ENCODE measurements at regions not wholly inside any gene's neighbourhood (a gene's known extent, or its start where the extent isn't known, plus 50 kb on each side); places are given as distances from the start of the nearest gene placed in this dataset.
"Not testable (repeated sequence)": the region's sequence is repeated elsewhere in the genome, so short reads cannot be mapped to it uniquely, and the experiment has no call there.

DNA sequence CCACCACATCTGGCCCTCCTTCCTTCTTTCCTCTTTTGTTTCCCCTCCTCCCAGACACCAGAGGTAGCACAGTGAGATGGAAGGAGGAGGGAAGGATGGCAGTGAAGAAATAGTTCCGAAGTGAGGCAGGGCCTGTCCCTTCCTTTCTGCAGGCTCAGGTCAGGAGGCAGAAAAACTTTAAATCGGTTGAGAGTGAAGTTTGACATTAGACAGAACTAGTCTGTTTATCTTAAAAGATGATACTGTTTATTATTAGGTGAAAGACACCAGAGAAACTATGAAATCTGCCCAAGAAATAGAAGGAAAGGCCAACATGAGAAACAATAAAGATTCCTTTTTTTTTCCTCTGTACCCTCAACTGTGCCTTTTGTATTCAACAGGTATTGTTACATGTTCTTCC lies 670.3 kb downstream of the UTRN start:
- no peak for DNase-seq (ENCODE audit: low read depth, low spot score)

DNA sequence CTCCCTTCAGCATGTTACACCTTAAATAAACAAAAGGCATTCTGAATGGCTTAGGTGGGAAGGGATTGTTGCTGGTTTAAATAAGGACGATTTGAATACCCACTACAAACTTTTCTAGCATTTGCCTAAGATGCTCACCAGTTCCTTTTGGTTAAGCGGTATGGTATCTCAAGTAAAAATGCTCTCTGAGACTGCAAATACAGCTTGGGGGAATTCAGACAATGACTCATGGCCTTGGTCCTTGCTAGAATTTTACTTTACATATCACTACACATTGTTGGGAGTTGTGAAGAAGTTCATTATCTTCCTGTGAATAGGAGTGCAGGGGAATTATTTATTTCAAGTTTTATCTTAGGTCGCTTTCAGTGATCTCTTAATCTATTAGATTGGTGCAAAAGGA lies 670.7 kb downstream of the UTRN start:
- DNase-seq (ENCODE audit: low read depth, low spot score), result no peak

DNA sequence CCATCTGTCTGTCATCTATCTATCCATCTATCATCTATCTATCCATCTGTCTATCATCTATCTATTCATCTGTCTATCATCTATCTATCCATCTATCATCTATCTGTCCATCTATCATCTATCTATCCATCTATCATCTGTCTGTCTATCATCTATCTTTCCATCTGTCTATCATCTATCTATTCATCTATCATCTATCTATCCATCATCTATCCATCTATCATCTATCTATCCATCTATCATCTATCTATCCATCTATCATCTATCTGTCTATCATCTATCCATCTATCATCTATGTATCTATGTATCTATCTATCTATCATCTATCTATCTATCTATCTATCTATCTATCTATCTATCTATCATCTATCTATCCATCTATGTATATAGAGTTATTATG lies 671.6 kb downstream of the UTRN start:
- DNase-seq (ENCODE audit: low read depth, low spot score), result not testable (repeated sequence)

DNA sequence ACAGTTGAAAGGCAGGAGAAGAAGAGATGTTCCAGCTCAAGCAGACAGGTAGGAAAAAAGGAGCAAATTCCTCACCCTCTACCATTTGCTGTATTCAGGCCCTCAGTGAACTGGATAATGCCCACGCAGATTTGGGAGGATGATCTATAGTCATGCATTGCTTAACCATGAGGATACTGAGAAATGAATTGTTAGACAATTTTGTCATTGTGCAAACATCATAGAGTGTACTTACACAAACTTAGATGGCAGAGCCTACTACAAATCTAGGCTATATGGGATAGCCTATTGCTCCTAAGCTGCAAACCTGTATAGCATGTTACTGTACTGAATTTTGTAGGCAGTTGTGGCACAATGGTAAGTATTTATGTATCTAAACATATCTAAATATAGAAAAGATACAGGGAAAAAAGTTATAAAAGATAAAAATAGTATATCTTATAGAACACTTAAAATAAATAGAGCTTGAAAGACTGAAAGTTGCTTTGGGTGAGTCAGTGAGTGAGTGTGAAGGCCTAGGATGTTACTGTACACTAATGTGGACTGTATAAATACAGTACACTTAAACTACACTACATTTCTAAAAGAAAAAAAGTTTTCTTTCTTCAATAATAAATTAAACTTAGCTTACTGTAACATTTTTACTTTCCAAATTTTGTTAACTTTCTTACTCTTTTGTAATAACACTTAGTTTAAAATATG lies 672.3 kb downstream of the UTRN start:
- no peak for DNase-seq (ENCODE audit: low read depth, low spot score)

DNA sequence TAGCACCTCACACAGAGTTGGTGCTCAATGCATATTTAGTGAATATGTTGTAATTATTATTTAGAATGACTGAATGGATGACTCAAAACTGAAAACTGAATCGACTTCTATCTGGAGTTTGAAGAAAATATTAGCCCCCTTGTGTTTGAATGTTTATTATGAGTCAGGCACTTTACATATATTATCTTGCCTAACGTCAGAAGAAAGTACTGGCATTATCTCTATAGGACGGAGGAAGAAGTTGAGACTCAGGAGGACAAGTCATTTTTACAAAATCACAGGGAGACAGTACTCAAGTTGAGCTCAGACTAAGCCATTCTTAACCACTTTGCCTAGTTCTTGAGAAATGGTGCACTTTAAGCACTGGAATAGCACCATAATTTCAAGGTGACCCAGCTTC lies 684.0 kb downstream of the UTRN start:
- DNase-seq (ENCODE audit: low read depth, low spot score), result no peak

DNA sequence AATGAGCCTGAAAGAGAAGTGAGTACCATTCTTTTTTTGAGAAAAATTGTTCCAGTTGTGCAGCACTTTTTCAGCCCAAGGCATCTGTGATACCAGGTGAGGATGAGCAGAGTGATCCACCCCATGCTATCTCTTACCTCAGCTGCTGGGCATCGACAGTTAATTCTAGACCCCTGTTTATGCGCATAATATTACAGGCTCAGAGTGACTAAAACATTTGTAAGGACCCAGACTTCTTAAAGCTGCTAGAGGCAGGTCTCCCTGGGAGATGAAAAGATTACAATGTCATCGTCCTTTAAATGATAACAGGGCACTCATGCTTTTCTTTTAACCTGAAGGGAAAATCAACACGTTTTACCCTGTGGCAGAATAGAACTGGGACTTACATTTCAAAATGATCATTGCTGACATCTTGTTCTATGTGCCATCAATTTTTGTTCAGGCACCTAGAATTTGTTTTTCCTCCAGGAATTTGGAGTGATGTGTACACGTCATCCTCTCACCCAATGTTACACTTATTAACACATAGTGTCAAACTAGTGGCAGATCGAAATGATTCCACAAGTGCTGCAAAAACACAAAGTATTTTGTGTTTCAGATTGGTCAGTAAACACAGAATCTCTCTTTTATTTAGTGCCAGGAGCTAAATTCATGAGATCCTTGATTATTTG lies 684.6 kb downstream of the UTRN start:
- DNase-seq (ENCODE audit: low read depth, low spot score), result no peak

DNA sequence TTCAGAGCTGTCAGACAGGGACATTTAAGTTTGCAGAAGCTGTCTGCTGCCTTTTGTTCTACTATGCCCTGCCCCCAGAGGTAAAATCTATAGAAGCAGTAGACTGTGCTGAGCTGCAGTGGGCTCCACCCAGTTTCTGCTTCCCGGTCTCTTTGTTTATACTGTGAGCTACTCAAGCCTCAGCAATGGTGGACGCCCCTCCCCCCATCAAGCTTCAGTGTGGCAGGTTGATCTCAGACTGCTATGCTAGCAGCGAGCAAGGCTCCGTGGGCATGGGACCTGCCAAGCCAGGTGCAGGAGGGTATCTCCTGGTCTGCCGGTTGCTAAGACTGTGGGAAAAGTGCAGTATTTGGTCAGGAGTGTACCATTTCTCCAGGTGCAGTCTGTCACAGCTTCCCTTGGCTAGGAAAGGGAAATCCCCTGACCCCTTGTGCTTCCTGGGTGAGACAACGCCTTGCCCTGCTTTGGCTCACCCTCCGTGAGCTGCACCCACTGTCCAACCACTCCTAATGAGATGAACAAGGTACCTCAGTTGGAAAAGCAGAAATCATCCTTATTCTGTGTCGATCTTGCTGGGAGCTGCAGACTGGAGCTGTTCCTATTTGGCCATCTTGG lies 692.2 kb downstream of the UTRN start:
- not testable (repeated sequence) for DNase-seq (ENCODE audit: low read depth, low spot score)

DNA sequence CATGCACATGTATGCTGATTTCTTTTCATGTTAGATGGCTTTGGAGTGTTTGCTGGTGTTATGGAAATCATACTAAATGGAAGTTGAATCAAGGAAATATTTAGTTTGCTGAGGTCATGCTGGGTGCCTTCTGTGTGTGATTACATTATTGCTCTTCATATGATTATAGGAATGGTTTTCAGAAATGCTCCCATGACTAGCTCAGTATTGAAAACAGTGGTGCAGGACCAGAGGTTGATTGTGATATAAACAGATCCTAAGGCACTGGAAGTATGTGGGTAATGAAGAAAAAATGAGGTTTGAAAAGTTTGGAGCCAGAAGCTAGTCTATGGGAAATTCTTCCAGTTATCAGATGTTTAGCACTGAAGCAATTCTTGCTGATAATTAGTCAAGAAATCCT lies 693.1 kb downstream of the UTRN start:
- no peak for DNase-seq (ENCODE audit: low read depth, low spot score)

DNA sequence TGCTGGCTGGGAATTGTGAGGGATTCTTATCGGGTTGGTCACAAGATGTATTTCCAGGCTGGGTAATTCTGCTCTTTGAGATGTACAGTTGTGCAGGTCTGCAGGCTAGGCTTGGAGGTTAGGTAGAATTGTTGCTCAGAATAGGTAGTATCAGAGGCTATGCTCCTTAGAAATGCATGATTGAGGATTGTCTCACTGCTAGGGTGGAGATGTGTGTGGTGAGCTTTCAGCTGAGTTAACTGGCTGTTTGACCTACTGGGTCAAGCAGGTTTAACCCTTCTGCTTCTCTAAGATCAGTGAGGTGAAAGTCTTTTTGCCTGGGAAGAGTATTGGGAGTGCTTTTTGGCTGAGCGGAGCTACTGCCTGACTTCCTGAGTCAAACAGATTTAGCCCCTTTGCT lies 701.1 kb downstream of the UTRN start:
- no peak for DNase-seq (ENCODE audit: low read depth, low spot score)

DNA sequence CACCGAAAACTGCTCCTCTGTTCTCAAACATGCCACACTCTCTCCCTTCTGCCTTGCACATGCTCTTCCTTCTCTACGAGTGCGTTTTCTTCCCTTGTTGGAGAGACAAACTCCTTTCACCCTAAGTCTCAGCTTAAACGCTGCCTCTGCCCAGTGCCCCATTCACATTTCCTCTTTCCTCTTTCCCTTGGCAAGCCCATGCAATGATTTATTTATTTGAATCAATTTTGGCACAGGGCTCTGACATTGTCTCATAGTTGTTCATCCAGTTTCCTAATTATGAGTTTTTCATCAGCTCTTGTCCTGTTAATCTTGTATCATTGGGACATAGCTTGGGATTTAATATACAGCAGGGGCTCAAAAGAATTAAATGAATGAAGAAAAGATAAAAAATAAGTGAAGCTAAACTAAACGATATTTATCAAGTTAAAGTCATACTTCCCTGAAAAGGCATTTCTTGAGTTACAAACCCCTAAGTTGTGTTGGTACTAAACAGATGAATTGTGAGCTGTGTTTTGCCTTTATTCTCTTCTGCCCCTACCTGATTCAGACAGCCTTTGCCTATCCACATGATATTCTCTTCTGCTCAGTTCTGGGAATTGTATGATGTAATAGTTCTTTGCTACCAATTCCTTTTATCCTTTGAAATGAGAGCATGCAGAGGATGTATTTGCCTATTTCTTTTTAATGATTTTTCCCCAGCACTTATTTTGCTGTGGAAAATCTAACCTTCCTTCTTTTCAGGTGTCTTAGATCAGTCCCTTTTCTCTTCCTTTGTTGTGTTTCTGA lies 704.4 kb downstream of the UTRN start:
- DNase-seq (ENCODE audit: low read depth, low spot score), result no peak

DNA sequence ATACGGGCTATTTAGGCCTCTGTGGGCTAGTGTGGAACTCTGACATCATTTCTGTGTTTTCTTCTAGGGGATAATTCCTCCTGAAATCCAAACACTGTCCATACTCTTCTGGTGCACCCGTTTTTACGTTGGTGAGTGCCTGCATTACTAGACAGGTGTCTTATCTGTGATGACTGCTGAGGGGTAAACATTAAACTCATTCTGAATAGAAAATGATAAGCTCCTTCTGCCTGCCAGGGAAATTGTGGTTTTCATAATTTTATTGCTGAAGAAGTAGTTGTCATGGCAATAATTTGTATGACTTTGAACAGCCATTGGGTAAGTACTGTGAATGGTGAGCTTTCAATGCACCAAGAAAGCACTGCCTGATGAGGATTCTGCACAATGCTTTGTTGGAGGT lies 705.6 kb downstream of the UTRN start:
- no peak for DNase-seq (ENCODE audit: low read depth, low spot score)

DNA sequence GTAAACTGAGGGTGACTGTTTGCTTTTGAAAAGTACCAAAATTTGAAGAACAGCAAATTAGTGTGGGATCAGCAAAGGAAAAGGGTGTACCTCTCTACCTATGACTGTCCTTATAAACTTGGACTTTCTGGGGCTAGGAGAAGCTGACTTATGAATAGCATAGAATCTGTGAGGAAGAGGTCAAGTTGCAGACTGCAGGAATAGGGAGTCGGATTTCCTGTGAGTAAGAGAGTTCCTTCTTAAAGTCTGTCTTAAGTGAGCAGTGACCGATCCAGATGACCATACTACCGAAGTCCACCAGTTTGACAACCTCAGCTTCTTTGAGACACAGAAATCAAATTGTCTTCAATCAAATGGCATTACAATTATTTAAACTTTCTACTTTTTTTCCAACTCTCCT lies 708.7 kb downstream of the UTRN start:
- DNase-seq (ENCODE audit: low read depth, low spot score), result no peak

DNA sequence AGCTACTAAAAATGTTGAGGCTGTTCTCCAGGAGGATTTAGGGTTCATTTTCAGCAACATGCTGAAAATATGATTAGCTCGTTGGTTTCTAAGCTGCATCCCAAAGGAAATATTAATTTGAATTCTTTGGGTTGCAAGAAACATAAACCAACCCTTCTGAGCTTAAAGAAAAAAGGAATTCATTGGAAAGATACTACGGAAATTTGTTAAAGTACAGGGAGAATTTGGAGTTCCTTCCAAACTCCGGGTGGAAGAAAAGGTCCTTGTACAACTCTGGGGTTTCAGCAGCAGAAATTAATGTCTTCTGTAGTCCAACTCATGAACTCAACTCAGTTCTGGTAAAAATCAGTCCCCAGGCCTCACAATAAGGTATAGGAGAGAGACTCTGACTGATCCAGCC lies 712.9 kb downstream of the UTRN start:
- DNase-seq (ENCODE audit: low read depth, low spot score), result no peak

DNA sequence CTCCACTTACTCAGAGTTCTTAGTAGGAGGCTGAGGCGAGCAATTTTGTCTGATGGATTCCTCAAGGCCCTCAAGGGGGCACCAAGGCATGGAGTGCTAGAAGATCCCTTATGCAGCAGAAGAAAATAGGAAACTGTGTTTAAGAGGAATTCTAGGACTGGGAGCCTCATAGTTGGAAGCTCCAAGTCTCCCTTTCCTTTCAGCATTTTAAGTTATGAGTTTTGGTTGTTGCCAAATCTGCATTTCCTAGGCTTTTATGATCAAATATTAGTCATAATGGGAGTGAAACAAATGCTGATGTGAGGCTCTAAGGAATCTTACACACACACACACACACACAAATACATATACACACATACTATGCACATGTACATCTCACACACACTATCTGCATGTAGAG lies 714.0 kb downstream of the UTRN start:
- DNase-seq (ENCODE audit: low read depth, low spot score), result no peak

DNA sequence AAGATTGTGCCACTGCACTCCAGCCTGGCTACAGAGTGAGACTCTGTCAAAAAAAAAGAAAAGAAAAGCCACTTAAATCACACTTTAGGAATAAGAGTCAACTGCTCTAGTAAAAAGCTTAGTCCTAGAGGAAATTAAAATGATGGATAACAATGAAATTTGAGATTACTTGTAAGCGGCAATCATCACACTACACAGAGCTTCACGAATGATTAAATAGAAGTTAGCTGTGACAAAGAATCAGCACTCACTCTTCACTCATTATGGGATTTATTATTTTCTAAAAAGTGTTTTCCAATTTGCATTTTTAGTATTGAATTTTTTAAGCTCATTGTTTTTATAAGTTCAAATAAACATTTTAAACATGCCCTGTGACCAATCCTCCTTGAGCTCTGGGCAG lies 718.0 kb downstream of the UTRN start:
- no peak for DNase-seq (ENCODE audit: low read depth, low spot score)

DNA sequence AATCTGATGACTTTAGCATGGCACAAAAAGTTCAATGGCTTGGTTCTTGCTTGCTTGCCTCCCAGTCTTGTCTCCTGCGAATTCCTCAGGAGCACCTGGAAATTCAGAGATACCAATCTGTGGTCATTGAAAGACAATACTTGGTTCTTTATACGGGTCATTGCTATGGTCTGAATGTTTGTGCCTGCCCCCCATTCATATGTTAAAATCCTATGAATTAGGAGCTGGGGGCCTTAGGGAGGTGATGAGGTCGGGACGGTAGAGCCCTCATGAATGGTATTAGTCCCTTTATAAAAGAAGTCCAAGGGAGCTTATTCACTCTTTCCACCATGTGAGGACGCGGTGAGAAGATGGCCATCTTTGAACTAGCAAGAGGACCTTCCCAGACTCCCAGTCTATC lies 721.8 kb downstream of the UTRN start:
- no peak for DNase-seq (ENCODE audit: low read depth, low spot score)

DNA sequence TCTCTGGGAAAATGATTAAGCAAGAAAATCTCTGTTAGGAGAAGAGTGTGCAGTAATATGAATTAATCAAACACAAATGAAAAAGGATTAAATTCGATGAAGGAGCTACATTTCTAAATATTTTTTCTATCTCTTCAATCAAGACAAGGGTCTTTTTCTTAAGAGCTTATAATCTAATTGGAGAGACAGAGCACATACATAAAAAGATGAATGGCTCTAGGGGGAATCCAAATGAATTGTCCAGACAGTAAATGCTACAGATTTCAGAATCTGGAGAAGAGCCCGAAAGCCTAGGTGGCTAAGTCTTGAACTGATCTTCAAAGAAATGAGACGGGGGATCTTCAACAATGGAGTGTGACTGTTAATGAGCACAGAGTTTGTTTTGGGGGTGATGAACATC lies 723.6 kb downstream of the UTRN start:
- DNase-seq (ENCODE audit: low read depth, low spot score), result no peak

DNA sequence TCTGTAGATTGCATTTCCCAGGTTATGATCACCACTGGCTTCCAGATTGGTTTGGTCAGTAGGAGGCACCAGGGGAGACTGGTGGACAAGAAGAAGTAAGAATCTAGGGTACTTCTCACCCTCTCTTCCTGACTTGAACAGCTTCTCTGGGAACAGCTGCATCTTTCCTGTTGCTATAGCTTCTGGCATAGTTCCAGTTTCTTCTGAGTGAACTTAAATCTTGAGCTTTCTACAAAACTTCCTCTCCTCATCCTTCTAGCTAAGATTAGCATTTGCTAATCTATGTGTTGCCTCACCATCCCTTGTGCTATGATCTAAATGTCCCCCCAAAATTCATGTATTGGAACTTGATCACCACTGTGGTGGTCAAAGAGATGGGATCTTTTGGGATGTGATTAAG lies 724.6 kb downstream of the UTRN start:
- no peak for DNase-seq (ENCODE audit: low read depth, low spot score)

DNA sequence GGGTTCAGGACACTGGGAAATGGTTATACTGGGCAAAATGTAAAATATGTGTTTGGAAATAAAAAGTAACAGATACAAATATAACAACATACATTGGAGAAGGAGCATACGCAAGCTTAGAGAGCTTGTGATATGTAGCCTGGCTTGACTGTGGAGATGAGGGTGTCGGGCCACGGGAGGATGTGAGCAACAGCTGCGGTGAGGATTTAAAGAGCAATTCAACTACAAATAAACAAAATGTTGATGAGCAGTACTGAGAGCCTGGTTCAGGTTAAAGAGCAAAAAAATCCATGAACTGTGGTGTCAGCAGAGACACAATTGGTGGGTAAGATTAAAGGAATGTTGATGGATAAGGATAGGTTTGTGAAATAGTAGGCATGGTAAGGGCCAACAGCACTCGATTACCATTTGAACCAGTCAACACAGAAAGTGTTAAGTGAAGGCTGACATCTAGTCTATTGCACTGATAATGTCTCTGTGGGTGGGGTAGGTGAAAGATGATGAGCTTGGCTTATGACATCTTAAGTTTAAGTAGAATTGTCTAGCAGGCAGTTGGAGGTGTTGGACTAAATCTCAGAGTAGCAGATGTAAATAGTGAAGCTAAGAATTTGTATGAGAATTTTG lies 723.2 kb downstream of the EPM2A start:
- no peak for DNase-seq (ENCODE audit: low read depth, low spot score)

DNA sequence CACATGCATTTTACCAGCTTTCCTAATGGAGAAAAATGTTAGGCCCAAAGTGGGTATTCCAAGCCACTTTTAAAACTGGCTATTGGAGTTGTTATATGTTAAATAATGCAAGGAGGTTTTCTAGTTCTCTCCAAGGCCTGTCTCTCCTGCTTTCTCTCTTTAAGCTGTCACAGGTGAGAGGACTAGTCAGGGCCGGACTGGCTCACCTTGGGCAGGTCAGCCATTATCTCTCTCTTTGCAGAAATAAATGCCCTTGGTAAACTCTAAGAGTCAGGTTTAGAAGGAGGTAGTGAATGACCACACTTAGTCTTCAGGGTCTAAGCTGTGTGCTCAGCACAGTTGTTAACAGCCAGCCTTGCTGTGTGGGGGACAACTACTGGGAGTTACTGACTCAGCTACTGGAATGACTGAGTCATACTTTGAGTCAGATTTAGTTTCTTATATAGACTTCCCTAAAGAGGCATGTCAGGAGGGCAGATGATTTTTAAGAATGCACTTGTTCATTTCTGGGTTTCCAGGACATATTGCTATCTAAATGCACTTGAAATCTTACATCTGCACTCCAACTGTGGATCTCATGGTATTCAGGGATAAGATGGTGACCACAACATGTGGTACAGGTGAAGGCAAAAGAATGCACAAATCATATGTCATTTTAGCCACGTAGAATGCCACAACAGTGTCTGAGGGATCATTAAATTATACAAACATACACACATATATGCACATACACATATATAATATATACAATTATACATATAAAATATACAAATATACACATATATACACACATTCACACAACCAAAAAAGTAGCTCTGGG lies 719.4 kb downstream of the EPM2A start:
- peak; percentile 56 for DNase-seq (ENCODE audit: low read depth, low spot score)

DNA sequence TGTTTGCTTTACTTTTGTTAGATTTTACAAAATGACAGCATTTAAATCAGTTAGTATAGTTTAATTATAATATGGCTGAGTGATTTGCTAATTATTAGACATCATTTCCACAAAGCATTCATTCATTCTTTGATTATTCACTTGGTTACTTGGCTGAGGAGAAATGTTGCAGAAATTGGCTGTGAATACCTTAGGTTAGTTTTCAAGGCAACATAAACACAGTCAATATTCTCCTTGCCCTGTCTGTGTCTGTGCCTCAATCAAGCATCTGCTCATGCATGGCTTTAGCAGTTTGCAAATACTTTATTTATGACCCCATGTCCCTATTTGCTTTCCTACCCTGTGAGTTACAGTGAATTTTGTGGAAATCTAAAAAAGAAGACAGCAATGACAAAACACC lies 718.3 kb downstream of the EPM2A start:
- DNase-seq (ENCODE audit: low read depth, low spot score), result no peak

Data from smooth muscle cell of the brain vasculature (primary cell).